Posterior vena cava (tissue), 2 donors: ENCODE measurements at regions not wholly inside any gene's neighbourhood (a gene's known extent, or its start where the extent isn't known, plus 50 kb on each side); places are given as distances from the start of the nearest gene placed in this dataset.

Experiments
- DNase-seq: peaks from one replicate; pipeline ENCODE4 v3.0.0-alpha.2; 2020; ENCODE audit warnings: low spot score
- intact Hi-C, 2 donors: fragments of 100-400 bp; cut with DNase I; formaldehyde crosslinking; loops; one replicate each; pipeline versions ENCODE4 v1.14.1 to v1.14.2; 2022 to 2023
- donor health status: DM: yes; HTN: yes; CAD: no.
- donor health status: DM: yes; HTN: yes; CAD: no.

DNA sequence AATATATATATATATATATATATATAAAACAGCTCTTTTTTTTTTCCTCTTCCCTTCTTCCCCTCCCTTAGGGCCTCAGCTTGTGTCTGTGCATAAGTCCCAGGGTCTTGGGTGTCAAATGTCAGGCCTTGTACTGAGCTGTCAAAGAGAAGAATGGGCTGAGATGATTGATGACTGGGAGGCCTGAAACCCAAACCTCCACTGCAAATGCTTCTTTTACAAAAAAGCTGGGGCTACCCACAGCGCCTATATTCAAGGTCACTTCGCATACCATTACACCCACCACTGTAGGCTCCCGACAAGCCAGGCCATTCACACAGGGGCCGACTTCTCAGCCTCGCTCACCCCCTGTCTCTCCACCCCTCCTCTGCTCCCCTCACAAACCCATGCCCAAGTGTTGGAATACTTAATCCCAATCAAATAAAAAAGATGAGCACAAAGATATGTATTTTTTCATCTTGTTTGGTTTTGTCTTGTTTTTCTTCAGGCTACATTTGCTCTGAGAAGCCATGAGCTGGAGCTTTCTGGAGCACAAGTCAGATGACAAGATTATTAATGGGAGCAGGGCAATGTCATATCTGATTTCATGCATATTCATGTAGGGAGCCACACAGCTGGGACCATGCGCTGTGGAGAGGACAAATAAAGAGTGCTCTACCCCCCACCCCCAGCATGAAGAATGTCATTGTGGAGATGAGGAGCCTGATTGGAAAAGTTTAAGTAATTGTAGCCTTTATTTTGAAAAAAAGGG is 614.4 kb upstream of the NR2F2 start:
- intact Hi-C loops = no loop called here
- DNase-seq = no peak

DNA sequence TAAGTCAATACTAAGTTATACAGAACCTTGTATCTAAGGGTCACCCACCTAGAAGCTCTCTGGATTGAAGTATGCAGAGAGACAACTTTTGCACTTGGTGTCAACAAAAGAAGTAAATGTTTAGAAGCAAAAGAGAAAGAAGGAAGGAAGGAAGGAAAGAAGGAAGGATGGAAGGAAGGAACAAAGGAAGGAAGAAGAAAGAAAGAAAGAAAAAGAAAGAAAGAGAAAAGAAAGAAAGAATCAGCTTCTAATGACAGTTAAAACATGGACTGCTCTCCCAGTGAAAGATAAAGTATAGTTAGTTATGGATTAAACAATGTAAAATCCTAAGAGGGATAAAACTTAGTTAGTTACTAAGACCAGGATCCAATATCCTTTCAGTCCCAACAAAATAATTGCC is 613.8 kb upstream of the NR2F2 start:
- DNase-seq = no peak
- intact Hi-C loops = no loop called here

DNA sequence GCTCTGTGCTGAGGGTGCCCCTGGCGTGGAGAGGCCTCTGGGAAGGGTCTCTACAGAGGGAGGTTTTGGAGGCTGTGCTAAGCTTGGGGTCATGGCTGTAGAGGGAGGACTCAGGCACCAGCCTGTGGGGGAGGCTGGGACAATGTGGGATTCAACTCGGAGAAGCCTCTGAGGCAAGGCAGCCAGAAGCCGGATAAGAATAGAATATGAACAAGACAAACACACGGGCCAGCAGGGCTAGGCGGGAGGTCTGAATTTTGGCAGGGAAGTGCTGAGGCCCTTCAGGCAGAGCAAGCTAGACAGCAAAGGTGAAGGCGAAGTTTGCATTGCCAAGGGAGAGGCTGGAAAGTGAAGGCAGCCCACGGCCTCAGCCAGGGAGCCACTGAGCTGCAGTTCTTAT is 612.1 kb upstream of the NR2F2 start:
- no peak for DNase-seq
- intact Hi-C loops = no loop called here

DNA sequence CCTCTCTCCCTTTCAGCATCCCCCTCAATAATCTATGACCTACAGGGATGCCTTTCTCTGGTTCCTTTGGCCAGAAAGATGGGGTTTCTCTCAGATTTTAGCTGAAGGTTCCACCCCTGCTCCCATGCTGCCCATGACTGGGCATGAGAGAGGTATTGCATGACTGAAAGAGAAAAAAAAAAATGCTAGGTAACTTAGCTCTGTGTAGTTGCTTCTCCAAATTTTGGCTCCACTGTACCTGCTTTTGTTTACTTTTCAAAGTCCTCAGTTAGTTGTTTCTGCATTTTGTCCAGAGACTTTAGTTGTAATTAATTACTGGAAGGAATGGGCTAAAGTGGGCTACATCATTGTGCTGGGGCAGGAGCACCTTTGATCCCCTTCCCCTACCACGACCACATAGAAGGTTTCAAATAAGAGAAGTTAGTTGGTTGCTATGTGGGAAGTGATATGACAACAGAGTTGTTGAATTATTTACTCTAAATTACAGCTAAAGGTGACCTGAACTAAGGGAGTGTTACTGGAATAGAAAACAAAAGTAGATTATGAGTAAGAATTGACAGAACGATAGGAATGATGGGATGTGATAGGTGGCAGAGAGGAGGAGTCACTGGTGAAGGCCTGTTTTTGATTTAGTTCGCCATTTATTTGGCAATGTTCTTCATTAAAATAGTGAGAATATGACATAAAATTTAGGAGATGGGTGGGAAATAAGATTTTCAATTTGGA is 605.4 kb upstream of the NR2F2 start:
- intact Hi-C loops = no loop called here

DNA sequence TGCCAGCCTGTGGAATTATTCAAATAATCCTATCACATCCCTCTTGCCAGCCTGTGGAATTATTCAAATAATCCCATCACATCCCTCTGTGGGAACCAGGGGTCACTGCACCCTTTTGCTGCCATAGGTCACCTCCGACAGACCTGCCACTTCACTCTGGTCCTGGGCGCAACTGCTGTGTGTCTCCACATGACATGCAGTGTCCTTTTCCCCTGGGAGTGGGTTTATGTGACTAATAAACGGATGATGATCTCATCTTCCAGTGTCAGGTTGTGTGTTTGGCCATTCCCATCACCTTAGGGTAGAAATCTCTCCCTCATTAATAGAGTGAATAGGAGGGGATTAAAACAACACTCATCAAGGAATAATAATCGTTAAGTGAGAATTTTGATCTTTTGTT is 603.6 kb upstream of the NR2F2 start:
- intact Hi-C loops = no loop called here
- no peak for DNase-seq

More for the DNA sequence above, 605.4 kb upstream of the NR2F2 start:
- DNase-seq = no peak

DNA sequence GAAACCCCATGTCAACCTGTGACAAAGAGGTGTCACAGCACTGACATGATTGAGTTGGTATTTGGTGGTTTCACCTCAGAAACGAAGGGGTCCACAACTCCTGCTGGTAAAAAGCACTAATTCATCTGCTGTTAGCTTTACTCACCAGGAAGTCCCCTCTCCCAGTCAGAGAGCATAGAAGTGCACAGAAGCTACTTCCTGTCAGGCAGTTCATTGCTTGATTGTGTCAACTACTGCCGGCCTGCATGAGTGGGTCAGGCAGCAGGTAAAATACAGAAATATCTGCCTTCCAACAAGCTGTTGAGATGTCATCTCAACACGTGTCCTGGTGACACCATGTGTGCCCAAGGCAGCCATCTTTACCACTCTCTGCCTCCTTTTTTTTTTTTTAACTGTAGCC is 596.6 kb upstream of the NR2F2 start:
- intact Hi-C loops = no loop called here
- DNase-seq = no peak

DNA sequence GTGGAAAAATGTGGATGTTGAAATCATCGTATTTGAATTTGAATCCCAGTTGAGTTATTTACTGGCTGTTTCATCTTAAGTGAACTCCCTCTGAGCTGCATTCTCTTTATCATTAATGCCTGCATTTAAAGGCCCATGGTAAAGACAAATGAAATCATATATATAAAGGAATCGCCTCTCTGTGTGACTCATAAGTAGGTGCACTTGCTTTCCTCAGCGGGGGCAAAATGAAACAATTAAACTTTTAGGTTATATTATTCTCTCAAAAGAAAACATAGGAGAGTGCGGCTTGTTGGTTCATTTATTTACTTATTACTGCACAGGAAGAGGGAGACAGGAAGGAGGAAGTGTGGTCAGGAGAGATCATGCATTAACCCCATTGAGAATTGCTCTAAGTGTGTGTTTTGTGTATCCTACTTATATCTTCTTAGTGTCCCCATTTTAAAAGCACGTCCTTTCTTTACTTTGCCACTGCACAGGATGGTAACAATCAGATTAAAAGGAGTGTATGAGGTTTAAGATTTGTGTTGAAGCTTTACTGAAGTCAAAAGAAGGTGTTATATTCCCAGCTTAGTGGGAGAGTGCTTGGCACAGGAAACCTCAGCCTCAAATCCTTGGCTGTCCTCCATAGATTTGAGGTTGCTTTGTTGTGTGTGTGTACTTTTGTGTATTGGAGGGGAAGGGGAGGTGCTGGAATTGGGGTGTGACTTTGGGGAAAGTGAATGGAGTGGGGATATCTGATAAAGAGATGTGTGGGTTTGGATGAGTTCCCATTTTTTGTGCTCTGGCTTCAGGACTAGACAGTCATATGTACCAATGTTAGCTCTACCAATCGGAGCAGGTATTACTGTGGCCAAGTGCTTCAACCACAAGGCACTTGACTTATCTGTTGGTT is 595.8 kb upstream of the NR2F2 start:
- DNase-seq = no peak
- intact Hi-C loops = no loop called here

DNA sequence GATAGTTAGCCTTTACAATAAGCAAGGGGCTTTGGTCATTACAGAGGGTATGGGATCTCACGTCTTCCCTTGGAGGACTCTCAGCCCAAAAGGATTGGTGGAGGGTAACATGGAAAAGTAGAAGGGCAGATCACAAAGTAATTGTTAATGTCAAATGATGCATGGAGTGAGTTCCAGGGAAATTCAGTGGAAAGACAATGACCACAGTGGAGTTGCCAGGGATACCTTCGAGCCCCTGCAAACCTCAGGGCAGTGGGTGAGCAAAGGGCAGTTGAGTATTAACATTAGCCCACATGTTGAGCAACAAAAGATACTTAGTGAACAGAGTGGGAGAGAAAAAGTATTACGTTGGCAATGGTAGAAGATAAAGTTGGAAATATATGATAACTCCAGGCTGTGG is 593.4 kb upstream of the NR2F2 start:
- no peak for DNase-seq
- intact Hi-C loops = no loop called here

DNA sequence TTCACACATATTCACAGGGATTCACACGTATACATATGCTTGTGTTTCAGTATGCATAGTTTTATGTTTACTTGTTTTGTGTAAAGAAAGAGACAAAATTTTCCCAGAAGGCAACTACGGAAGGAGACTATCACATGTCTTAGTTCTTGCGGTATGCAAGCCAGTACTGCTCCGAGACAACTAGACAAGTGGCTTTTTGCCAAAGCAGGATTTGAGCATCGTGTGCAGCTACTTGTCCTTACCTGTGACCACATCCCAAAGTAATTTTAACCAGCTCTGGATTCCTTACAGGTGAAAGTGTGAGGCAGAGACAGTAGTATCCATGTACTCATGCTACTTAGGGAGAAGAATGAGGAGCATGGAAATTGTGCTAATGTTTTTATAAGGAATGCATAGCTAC is 591.4 kb upstream of the NR2F2 start:
- no peak for DNase-seq
- intact Hi-C loops = no loop called here

DNA sequence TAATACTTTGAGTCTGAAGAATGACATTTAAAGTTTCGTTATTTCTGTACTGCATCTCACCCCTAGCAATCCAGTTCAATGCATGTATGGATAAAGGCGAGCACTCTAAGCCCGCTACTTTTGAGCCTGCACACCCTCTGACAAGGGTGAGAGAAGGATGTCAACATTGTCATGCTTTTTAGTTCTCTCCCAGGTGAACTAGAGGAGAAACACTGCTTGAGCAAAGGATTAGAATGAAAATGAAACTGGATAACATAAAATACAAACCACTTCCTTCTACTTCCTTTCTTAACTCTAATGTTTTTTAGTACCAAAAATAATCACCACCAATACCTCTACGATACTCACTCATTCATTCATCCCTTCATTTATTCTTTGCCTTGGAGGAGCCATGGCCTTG is 588.7 kb upstream of the NR2F2 start:
- no peak for DNase-seq
- intact Hi-C loops = no loop called here

DNA sequence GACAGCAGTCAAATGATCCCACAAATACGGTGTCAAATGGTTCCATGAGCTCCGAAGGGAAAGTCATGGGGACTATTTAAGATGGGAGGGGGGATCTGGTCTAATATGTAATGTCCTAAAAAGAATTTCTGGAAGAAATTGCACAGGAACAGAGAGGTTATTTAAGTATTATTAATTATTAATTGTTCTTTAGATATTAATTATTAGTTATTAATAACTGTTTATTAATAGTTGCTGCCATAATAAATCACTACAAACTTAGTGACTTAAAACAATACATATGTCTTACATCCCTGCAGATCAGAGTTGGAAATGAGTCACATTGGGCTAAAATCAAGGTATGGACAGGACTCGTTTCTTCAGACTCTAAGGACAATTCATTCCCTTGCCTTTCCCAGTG is 588.2 kb upstream of the NR2F2 start:
- DNase-seq = no peak
- intact Hi-C loops = no loop called here

DNA sequence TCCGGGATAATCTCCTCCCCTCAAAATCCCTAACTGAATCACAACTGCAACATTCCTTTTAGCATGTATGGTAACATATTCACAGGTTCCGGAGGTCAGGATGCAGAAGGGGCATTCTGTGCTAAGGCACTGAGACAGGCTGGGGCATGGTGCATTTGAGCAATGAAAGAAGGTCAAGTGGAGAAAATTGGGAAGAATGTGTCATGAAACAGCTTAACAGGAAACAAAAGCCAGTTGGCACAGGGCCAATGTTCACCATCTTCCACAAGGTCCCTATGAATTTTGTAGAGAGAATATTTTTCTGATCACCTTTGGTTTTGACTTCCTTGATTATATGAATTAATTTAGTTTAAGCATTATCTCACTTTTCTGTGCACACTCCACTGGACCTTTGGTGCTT is 587.7 kb upstream of the NR2F2 start:
- intact Hi-C loops = no loop called here
- no peak for DNase-seq

DNA sequence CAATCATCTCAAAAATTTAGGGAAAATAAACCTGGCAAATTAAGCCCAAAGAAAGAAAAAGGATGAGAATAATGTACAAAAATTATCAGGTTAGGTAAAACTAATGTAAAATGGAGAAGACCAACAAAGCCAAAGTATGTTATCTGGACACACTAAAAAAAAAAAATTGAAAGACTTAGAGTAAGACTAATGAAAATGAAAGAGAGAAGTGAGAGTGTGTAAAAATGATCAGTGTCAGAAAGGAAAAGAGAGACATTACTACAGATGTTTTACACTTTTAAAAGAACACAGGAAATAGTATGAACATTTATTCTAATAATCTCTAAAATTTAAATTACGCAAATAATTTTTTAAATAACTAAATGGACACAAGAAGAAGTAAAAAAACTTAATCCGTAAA is 573.3 kb upstream of the NR2F2 start:
- intact Hi-C loops = no loop called here
- no peak for DNase-seq

DNA sequence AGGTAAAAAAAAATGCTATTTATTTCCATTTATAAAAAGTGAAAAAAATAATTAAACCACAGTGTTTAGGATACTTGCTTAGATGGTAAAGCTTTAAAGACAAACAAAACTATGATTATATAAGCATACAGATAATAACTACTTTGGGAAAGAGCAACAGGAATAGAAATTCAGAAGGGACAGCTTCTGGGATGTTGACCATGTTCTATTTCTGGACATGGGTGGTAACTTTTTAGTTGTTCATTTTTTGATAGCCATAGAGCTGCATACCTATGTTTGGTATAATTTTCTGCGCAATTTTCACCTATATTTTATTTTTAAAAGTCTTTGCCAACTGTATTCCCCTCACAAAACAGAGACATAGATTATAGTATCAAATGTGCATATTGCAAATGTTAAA is 572.0 kb upstream of the NR2F2 start:
- intact Hi-C loops = no loop called here
- no peak for DNase-seq

DNA sequence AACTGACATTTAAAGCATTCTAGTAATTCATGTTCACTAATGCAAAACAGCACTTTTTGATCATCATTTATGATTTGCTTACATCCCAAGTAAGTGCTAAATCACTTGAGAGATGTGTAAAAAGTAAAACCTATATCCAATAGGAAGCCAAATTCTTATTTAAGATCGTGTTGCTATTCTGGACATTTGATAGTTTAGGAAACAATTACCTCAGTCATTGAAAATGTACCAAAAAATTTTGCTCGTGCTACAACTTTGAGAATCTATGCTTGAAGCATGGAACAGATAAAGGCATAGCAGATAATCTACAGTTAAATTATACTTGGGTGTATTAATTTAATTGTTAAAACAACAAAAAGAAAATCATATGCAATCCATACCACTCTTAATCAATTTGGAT is 571.6 kb upstream of the NR2F2 start:
- intact Hi-C loops = no loop called here
- DNase-seq = no peak

DNA sequence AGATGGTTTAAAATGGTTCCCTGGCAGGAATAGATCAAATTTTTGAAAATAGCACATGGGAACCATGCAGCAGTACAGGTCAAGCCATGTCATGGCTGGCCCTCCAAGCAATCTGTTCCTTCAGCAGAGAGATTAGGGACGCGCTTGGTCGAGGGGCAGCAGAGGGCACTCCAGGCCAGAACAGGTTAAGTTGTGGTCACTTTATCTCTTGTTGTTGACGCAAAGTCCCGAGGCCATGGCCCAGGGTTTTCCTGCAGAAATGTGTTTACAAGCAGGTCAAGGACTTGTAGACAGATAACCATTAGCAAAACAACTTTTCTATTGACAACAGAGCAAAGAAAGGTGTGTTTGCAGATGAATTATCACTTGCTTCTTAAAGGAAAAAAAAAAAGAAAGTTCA is 570.0 kb upstream of the NR2F2 start:
- intact Hi-C loops = no loop called here
- no peak for DNase-seq

DNA sequence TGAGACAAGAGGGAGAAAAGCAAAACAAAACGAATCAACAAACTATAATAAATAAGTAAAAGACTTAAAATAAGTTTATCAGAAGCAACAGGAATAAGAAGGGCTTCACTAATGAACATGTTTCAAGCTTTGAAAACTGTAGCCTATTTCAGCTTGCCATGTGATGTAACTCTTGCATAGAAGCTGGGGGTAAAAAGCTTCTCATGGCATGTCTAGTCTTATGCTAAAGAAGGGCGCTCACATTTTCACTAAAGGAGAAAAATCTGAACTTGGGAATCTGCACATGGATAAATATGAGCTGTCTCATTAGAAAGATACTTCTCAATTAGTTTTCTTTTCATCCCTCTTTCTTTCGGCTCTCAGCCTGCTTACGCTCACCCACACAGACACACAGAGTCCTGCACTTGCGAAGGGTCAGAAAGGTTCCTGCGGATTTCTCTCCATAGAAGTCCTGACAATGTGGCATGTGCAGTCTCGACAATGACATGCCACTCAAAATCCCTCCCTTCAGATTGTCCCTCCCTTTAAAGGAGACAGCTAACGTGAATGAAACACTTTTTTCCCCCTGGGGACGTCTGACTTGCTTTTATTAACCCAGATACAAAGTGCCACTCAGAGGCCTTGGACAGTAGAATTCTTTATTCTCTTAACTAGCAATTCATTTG is 568.9 kb upstream of the NR2F2 start:
- DNase-seq = no peak
- intact Hi-C loops = no loop called here

DNA sequence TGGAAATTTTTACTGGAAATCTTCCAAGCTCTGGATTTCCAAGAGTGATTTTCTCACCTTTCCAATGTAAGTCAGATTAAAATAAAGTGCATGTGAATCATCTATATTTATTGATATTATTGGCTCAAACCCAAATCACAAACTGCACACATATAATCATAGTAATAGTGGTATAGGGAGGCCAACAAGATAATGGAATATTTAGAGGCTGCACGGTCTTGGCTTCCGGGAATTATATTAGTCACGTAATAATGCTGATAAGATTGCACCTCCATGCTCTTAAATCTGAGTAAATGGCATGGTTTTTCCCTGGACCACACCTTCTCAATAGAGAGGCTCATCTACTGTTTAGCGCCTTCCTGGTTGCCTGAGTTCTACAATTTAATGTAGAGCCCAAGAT is 567.1 kb upstream of the NR2F2 start:
- DNase-seq = no peak
- intact Hi-C loops = no loop called here

DNA sequence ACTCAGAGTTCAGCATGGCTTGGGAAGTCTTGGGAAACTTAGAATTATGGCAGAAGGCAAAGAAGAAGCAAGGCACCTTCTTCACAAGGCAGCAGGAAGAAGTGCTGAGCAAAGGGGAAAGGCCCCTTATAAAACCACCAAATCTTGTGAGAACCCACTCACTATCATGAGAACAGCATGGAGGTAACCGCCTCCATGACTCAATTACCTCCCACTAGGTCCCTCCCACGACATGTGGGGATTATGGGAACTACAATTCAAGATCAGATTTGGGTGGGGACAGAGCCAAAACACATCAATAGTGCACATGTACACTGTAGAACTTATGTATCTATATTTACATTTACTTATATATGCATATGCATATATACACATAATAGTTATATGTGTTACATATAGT is 565.3 kb upstream of the NR2F2 start:
- intact Hi-C loops = no loop called here
- DNase-seq = no peak

DNA sequence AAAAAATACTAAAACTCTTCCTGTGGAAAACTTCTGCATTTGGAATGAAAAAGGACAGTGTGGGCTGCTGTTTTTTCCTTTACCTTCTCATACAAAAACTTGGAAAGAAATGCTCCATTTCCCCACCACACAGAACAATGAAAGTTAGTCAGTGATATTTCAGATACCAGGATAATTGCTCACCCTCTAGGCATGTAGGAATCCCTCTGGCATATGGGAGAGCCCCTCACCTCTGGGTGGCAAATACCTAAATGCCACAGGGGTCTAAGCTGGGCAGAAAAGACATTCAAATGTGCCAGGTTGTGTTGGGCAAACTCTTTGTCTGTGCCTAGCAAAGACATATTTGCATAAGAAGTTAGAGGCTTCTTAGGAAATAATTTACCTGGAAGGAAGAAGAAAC is 560.3 kb upstream of the NR2F2 start:
- DNase-seq = no peak
- intact Hi-C loops = no loop called here
